ENCODE measurements at regions not wholly inside any gene's neighbourhood (a gene's known extent, or its start where the extent isn't known, plus 50 kb on each side); places are given as distances from the start of the nearest gene placed in this dataset.

DNA sequence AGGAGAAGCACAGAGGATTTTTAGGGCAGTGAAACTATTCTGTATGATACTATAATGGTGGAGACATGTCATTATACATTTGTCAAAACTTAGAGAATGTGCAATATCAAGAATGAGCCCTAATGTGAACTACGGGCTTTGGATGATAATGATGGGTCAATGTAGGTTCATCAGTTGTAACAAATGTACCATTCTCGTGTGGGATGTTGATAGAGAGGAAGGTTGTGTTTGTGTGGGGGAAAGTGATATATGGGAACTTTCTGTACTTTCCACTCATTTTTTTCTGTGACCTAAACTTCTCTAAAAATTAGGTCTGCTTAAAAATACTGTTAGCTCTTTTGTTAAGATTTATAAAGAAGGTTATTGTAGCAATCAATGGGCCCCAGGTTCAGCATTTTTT lies 138.9 kb downstream of the SPATA31D1 start:
- TF ChIP-seq, protein P1, sequence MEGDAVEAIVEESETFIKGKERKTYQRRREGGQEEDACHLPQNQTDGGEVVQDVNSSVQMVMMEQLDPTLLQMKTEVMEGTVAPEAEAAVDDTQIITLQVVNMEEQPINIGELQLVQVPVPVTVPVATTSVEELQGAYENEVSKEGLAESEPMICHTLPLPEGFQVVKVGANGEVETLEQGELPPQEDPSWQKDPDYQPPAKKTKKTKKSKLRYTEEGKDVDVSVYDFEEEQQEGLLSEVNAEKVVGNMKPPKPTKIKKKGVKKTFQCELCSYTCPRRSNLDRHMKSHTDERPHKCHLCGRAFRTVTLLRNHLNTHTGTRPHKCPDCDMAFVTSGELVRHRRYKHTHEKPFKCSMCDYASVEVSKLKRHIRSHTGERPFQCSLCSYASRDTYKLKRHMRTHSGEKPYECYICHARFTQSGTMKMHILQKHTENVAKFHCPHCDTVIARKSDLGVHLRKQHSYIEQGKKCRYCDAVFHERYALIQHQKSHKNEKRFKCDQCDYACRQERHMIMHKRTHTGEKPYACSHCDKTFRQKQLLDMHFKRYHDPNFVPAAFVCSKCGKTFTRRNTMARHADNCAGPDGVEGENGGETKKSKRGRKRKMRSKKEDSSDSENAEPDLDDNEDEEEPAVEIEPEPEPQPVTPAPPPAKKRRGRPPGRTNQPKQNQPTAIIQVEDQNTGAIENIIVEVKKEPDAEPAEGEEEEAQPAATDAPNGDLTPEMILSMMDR (IDR thresholded peaks at IDR 0.05; ENCODE audit: low read depth, low read length, poor library complexity, severe bottlenecking) = no peak
- TF ChIP-seq EZH2phosphoT487 (IDR thresholded peaks at IDR 0.05; ENCODE audit: borderline replicate concordance, low read length) = no peak

Data from DOHH2 (cell line).